K562 (cell line): ENCODE measurements at regions not wholly inside any gene's neighbourhood (a gene's known extent, or its start where the extent isn't known, plus 50 kb on each side); places are given as distances from the start of the nearest gene placed in this dataset.

Experiments used
- ATAC-seq: fragments of 200-7000 bp; cut with Tn5 transposase; 3 replicates; pipeline ENCODE4 v1.9.1; 2020; ENCODE audit warnings: moderate library complexity
- BruUV-seq: library from RNA; stranded (reverse); fragments of 400-500 nt; replicated peaks from 2 replicates; lab custom pipeline; 2021; lab: Mats Ljungman, UMichigan
- CTCF ChIA-PET: fragments of 300-600 bp; formaldehyde crosslinking; extraction: SDS; loops from one replicate; lab custom pipeline; 2021; ENCODE audit warnings: low intra/inter-chr PET ratio; lab: Yijun Ruan, JAX
- POLR2A ChIA-PET: fragments of 300-600, 350-650 bp; sonication (Branson Sonifier 250); formaldehyde crosslinking; extraction: SDS; loops from one replicate; lab custom pipeline; 2021; ENCODE audit warnings: antibody characterized with exemption, inconsistent platforms; lab: Yijun Ruan, JAX
- DNase-seq, 4 experiments: peaks; one replicate each; pipeline versions ENCODE4 v3.0.0 to v3.0.0-alpha.2; 2011 to 2018; ENCODE audit warnings: low spot score in 3 of 4, mixed read lengths in 3 of 4; ENCODE audit errors: extremely low read depth in 1 of 4
- FAIRE-seq: peaks from 2 replicates; lab custom pipeline; 2011; peaks lifted over from hg19 to GRCh38; lab: Jason Lieb, UNC
- H2AFZ ChIP-seq: 2 replicates; pipeline ENCODE4 v1.6.0; 2011; ENCODE audit warnings: low read depth, low read length, control low read depth, inconsistent platforms
- H3K27ac ChIP-seq: fragments of 200-600 bp; 3 replicates; pipeline ENCODE4 v1.8.0; 2011; ENCODE audit warnings: low read depth, mild to moderate bottlenecking, control low read depth, inconsistent platforms, low read length, moderate library complexity, mixed read lengths; ENCODE audit errors: extremely low read depth
- H3K27me3 ChIP-seq, 2 experiments: fragments of 300-600 bp in 1 of 2; 2 replicates in 1 of 2; 3 replicates in 1 of 2; pipeline versions ENCODE4 v1.6.0 to v1.8.0; 2011; ENCODE audit warnings: inconsistent platforms in 2 of 2, low read length in 2 of 2, mild to moderate bottlenecking in 1 of 2, mixed read lengths in 1 of 2, moderate library complexity in 1 of 2; ENCODE audit not compliant: control insufficient read depth in 2 of 2, insufficient read depth in 2 of 2
- H3K36me3 ChIP-seq: fragments of 300-600 bp; 3 replicates; pipeline ENCODE4 v1.8.0; 2011; ENCODE audit warnings: mild to moderate bottlenecking, low read length, inconsistent platforms; ENCODE audit not compliant: control insufficient read depth, insufficient read depth
- H3K4me1 ChIP-seq, 2 experiments: fragments of 200-600 bp in 1 of 2; replicated peaks in 1 of 2; 2 replicates in 1 of 2; 3 replicates in 1 of 2; pipeline versions ENCODE4 v1.5.1 to v1.8.0; 2011; ENCODE audit warnings: inconsistent platforms in 2 of 2, low read length in 2 of 2, mild to moderate bottlenecking in 1 of 2, mixed read lengths in 1 of 2, moderate library complexity in 1 of 2; ENCODE audit not compliant: control insufficient read depth in 2 of 2, insufficient read depth in 2 of 2
- H3K4me2 ChIP-seq: 2 replicates; pipeline ENCODE4 v1.6.1; 2011; ENCODE audit warnings: low read length, control low read depth, inconsistent platforms, mixed read lengths; ENCODE audit not compliant: insufficient read depth
- H3K4me3 ChIP-seq: fragments of 200-600 bp; sonication (generic), shearing (Covaris generic); 2 replicates; pipeline ENCODE4 v1.5.1; 2016; ENCODE audit warnings: control low read depth, inconsistent platforms
- H3K79me2 ChIP-seq: fragments of 200-600 bp; 3 replicates; pipeline ENCODE4 v1.8.0; 2011; ENCODE audit warnings: low read length, inconsistent platforms; ENCODE audit not compliant: control insufficient read depth, insufficient read depth
- H3K9ac ChIP-seq, 2 experiments: 2 replicates each; pipeline versions ENCODE4 v1.6.0 to v1.6.1; 2011; ENCODE audit warnings: low read depth in 2 of 2, low read length in 2 of 2, control low read depth in 1 of 2, inconsistent platforms in 1 of 2, mild to moderate bottlenecking in 1 of 2, mixed read lengths in 1 of 2; ENCODE audit not compliant: insufficient read depth in 1 of 2
- H3K9me1 ChIP-seq: one replicate; pipeline ENCODE4 v1.6.0; 2011; ENCODE audit warnings: inconsistent platforms, mild to moderate bottlenecking, low read length, moderate library complexity; ENCODE audit not compliant: control insufficient read depth, insufficient read depth
- H3K9me3 ChIP-seq: replicated peaks from 2 replicates; pipeline ENCODE4 v1.5.1; 2011; ENCODE audit warnings: low read depth, low read length, inconsistent platforms; ENCODE audit not compliant: control insufficient read depth, insufficient read depth
- H4K20me1 ChIP-seq: replicated peaks from 2 replicates; pipeline ENCODE4 v1.6.1; 2011; ENCODE audit warnings: low read length, inconsistent platforms, mixed read lengths; ENCODE audit not compliant: control insufficient read depth, insufficient read depth
- ARID2 ChIP-seq: fragments of 450-650 bp; IDR thresholded peaks from 2 replicates; pipeline ENCODE4 v1.6.1; 2017; ENCODE audit warnings: antibody characterized with exemption, mild to moderate bottlenecking
- E2F4 ChIP-seq: sonication (generic); formaldehyde crosslinking; IDR thresholded peaks from 2 replicates; pipeline ENCODE4 v1.8.0; 2022; ENCODE audit warnings: mild to moderate bottlenecking, low read depth, missing genetic modification reagents
- KAT2B ChIP-seq: IDR thresholded peaks from one replicate; pipeline ENCODE4 v1.6.1; 2012; ENCODE audit warnings: low read depth, mild to moderate bottlenecking, control low read depth, inconsistent platforms, low read length, moderate library complexity
- MBD2 ChIP-seq: sonication (generic); IDR thresholded peaks from 2 replicates; pipeline ENCODE4 v1.6.1; 2016; ENCODE audit warnings: low read depth, borderline replicate concordance
- NFYB ChIP-seq: IDR thresholded peaks from 2 replicates; pipeline ENCODE4 v1.6.1; 2011; ENCODE audit warnings: mild to moderate bottlenecking, moderate library complexity; ENCODE audit not compliant: insufficient read length; ENCODE audit errors: extremely low read depth
- POLR3A ChIP-seq: IDR thresholded peaks from 2 replicates; pipeline ENCODE4 v1.6.1; 2011; ENCODE audit warnings: borderline replicate concordance, mild to moderate bottlenecking, moderate library complexity; ENCODE audit not compliant: insufficient read length, insufficient read depth; ENCODE audit errors: extremely low read depth
- TARDBP ChIP-seq: fragments of 450-650 bp; IDR thresholded peaks from 2 replicates; pipeline ENCODE4 v1.6.1; 2016
- TBL1XR1 ChIP-seq, 2 experiments: IDR thresholded peaks; 2 replicates each; pipeline ENCODE4 v1.6.1; 2012; ENCODE audit warnings: improper control_type of control experiment in 2 of 2, low read length in 2 of 2, mild to moderate bottlenecking in 1 of 2
- THRA ChIP-seq: fragments of 450-650 bp; IDR thresholded peaks from 2 replicates; pipeline ENCODE4 v1.6.1; 2017; ENCODE audit warnings: mild to moderate bottlenecking, moderate library complexity
- ZBTB33 ChIP-seq: sonication (generic); formaldehyde crosslinking; IDR thresholded peaks from 2 replicates; pipeline ENCODE4 v1.8.1; 2023; ENCODE audit warnings: mild to moderate bottlenecking, missing genetic modification reagents
- WGBS: fragments of 100-300 bp; shearing (Covaris generic); methylation state at CpG from one replicate; pipeline ENCODE4 v1.1.6; 2016; ENCODE audit warnings: low coverage, mixed read lengths; ENCODE audit not compliant: insufficient coverage; ENCODE audit errors: missing lambda C conversion rate; 5-methylcytosine and 5-hydroxymethylcytosine counted together
- in situ Hi-C: fragments of 300-500 bp; cut with MboI; formaldehyde crosslinking; loops from 4 replicates; pipeline ENCODE4 v1.15.0; 2018; ENCODE audit warnings: inconsistent platforms, mixed read lengths
- intact Hi-C: fragments of 100-400 bp; cut with micrococcal nuclease; formaldehyde crosslinking; loops from 2 replicates; pipeline ENCODE4 v1.14.2; 2022
- TF ChIP-seq, protein P1 (sequence below): fragments of 250-450 bp; sonication (Bioruptor Pico); IDR thresholded peaks from 2 replicates; pipeline ENCODE4 v1.9.0; 2021; ENCODE audit warnings: mild to moderate bottlenecking, inconsistent platforms
- TF ChIP-seq, protein P2 (sequence below): sonication (generic); formaldehyde crosslinking; IDR thresholded peaks from 2 replicates; pipeline ENCODE4 v1.8.0; 2023; ENCODE audit warnings: mild to moderate bottlenecking, missing genetic modification reagents

GRCh38 chr11:45075519-45075918 is 70.9 kb upstream of the PRDM11 start:
- DNase-seq: no peak
- Histone ChIP-seq H3K9ac (no peak overlapping the region), H3K27me3 (no peaks in the 10 kb centered on the region; a peak in 2 of 5 replicates), H3K9me1 (no peaks in the 10 kb centered on the region), H3K36me3 (no peaks in the 10 kb centered on the region), H3K79me2 (no peaks in the 10 kb centered on the region), H3K27ac (no peak overlapping the region), H3K4me2 (no peak overlapping the region), H4K20me1 (peaks cover 5% of the 10 kb centered on the region; the same call in 1 of the 2 replicates), H3K4me1 (no peaks in the 10 kb centered on the region), H3K9me3 (no peaks in the 10 kb centered on the region), H3K4me3 (no peak overlapping the region), H2AFZ (no peak overlapping the region)
- FAIRE-seq: no peak
- in situ Hi-C loops (no loop called here), intact Hi-C loops (no loop called here)
- ATAC-seq: no peak
- ChIA-PET POLR2A (interaction anchor here (0.6 kb wide), 1 partner anchor 200 kb away, joined by 3 read pairs; no protein-coding TSS in a partner anchor), CTCF (no interaction called here)
- BruUV-seq: no TSS peak
- 0% methylated on average over 4 of the region's 4 CpGs for WGBS
- no peak for TF ChIP-seq MBD2
- no peak for TF ChIP-seq E2F4 (CRISPR knock-in tag)
- no peak for TF ChIP-seq ARID2
- TF ChIP-seq, protein P1, sequence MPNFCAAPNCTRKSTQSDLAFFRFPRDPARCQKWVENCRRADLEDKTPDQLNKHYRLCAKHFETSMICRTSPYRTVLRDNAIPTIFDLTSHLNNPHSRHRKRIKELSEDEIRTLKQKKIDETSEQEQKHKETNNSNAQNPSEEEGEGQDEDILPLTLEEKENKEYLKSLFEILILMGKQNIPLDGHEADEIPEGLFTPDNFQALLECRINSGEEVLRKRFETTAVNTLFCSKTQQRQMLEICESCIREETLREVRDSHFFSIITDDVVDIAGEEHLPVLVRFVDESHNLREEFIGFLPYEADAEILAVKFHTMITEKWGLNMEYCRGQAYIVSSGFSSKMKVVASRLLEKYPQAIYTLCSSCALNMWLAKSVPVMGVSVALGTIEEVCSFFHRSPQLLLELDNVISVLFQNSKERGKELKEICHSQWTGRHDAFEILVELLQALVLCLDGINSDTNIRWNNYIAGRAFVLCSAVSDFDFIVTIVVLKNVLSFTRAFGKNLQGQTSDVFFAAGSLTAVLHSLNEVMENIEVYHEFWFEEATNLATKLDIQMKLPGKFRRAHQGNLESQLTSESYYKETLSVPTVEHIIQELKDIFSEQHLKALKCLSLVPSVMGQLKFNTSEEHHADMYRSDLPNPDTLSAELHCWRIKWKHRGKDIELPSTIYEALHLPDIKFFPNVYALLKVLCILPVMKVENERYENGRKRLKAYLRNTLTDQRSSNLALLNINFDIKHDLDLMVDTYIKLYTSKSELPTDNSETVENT (CRISPR knock-in tag): no peak
- TF ChIP-seq POLR3A: no peak
- TF ChIP-seq ZBTB33 (CRISPR knock-in tag): no peak
- TF ChIP-seq, protein P2, sequence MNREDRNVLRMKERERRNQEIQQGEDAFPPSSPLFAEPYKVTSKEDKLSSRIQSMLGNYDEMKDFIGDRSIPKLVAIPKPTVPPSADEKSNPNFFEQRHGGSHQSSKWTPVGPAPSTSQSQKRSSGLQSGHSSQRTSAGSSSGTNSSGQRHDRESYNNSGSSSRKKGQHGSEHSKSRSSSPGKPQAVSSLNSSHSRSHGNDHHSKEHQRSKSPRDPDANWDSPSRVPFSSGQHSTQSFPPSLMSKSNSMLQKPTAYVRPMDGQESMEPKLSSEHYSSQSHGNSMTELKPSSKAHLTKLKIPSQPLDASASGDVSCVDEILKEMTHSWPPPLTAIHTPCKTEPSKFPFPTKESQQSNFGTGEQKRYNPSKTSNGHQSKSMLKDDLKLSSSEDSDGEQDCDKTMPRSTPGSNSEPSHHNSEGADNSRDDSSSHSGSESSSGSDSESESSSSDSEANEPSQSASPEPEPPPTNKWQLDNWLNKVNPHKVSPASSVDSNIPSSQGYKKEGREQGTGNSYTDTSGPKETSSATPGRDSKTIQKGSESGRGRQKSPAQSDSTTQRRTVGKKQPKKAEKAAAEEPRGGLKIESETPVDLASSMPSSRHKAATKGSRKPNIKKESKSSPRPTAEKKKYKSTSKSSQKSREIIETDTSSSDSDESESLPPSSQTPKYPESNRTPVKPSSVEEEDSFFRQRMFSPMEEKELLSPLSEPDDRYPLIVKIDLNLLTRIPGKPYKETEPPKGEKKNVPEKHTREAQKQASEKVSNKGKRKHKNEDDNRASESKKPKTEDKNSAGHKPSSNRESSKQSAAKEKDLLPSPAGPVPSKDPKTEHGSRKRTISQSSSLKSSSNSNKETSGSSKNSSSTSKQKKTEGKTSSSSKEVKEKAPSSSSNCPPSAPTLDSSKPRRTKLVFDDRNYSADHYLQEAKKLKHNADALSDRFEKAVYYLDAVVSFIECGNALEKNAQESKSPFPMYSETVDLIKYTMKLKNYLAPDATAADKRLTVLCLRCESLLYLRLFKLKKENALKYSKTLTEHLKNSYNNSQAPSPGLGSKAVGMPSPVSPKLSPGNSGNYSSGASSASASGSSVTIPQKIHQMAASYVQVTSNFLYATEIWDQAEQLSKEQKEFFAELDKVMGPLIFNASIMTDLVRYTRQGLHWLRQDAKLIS (CRISPR knock-in tag): no peak
- TF ChIP-seq TARDBP: no peak
- no peak for TF ChIP-seq TBL1XR1 (IDR thresholded peaks at IDR 0.05; ENCODE audit: low read length in 2 of 2)
- TF ChIP-seq KAT2B: no peak
- TF ChIP-seq NFYB: no peak
- TF ChIP-seq THRA: no peak
